H1 (cell line): ENCODE measurements at regions not wholly inside any gene's neighbourhood (a gene's known extent, or its start where the extent isn't known, plus 50 kb on each side); places are given as distances from the start of the nearest gene placed in this dataset.
A peak's percentile ranks its signal among the peaks of the same experiment; 100 is the strongest.

Source experiments
- CTCF ChIA-PET: fragments of 300-600 bp; sonication (Branson Sonifier 250); formaldehyde crosslinking; loops from one replicate; lab custom pipeline; 2021; ENCODE audit not compliant: partially characterized antibody; lab: Charles Lee
- POLR2A ChIA-PET: fragments of 300-600 bp; sonication (Branson Sonifier 250); formaldehyde crosslinking; loops from one replicate; lab custom pipeline; 2021; ENCODE audit warnings: inconsistent platforms; ENCODE audit not compliant: partially characterized antibody; lab: Charles Lee
- DNase-seq, 2 experiments: peaks; one replicate each; pipeline versions ENCODE4 v3.0.0 to v3.0.0-alpha.2; 2010 to 2022; ENCODE audit warnings: low spot score in 2 of 2, low read depth in 1 of 2, mixed read lengths in 1 of 2
- FAIRE-seq: peaks from 2 replicates; lab custom pipeline; 2011; peaks lifted over from hg19 to GRCh38; lab: Jason Lieb, UNC
- H2AFZ ChIP-seq: 2 replicates; pipeline ENCODE4 v1.8.1; 2012; ENCODE audit warnings: low read length, inconsistent platforms
- H2AK5ac ChIP-seq: 2 replicates; pipeline ENCODE4 v1.6.1; 2013; ENCODE audit warnings: low read depth, low read length
- H2BK120ac ChIP-seq: replicated peaks from 2 replicates; pipeline ENCODE3; 2013; ENCODE audit warnings: low read depth, low read length, inconsistent platforms
- H2BK12ac ChIP-seq: 2 replicates; pipeline ENCODE4 v1.6.1; 2013; ENCODE audit warnings: low read depth, low read length
- H2BK15ac ChIP-seq: 2 replicates; pipeline ENCODE4 v1.6.1; 2013; ENCODE audit warnings: low read length
- H2BK20ac ChIP-seq: 2 replicates; pipeline ENCODE4 v1.6.1; 2013; ENCODE audit warnings: low read length
- H2BK5ac ChIP-seq: 2 replicates; pipeline ENCODE4 v1.6.1; 2013; ENCODE audit warnings: low read depth, low read length
- H3K14ac ChIP-seq: 2 replicates; pipeline ENCODE4 v1.6.1; 2013; ENCODE audit warnings: inconsistent platforms; ENCODE audit not compliant: insufficient read length
- H3K18ac ChIP-seq: 2 replicates; pipeline ENCODE4 v1.6.1; 2013; ENCODE audit warnings: low read length; ENCODE audit errors: extremely low read depth
- H3K23ac ChIP-seq: 2 replicates; pipeline ENCODE4 v1.6.1; 2013; ENCODE audit warnings: inconsistent platforms; ENCODE audit not compliant: insufficient read length
- H3K23me2 ChIP-seq: 2 replicates; pipeline ENCODE4 v1.6.1; 2013; ENCODE audit warnings: low read depth, low read length
- H3K27ac ChIP-seq: 2 replicates; pipeline ENCODE4 v1.6.1; 2011; ENCODE audit warnings: low read depth, low read length, inconsistent platforms
- H3K27me3 ChIP-seq, 4 experiments: replicated peaks in 1 of 4; 1 replicate in 1 of 4; 2 replicates in 3 of 4; pipeline versions ENCODE4 v1.6.1 to v1.8.1; 2011 to 2013; ENCODE audit warnings: low read length in 3 of 4, mild to moderate bottlenecking in 3 of 4, inconsistent platforms in 2 of 4, mixed read lengths in 2 of 4, moderate library complexity in 1 of 4; ENCODE audit not compliant: control insufficient read depth in 3 of 4, insufficient read depth in 3 of 4; ENCODE audit errors: extremely low read depth in 1 of 4
- H3K36me3 ChIP-seq, 4 experiments: 2 replicates each; pipeline versions ENCODE4 v1.6.1 to v1.8.1; 2011 to 2013; ENCODE audit warnings: mild to moderate bottlenecking in 4 of 4, low read length in 3 of 4, moderate library complexity in 2 of 4, control low read depth in 1 of 4, inconsistent platforms in 1 of 4; ENCODE audit not compliant: insufficient read depth in 4 of 4, control insufficient read depth in 2 of 4
- H3K4ac ChIP-seq: replicated peaks from 2 replicates; pipeline ENCODE3; 2013; ENCODE audit warnings: low read length, low read depth, mixed read lengths, inconsistent platforms; ENCODE audit not compliant: insufficient read length
- H3K4me1 ChIP-seq, 4 experiments: replicated peaks in 1 of 4; 1 replicate in 1 of 4; 2 replicates in 3 of 4; pipeline versions ENCODE4 v1.6.1 to v1.8.1; 2011 to 2013; ENCODE audit warnings: low read length in 3 of 4, inconsistent platforms in 2 of 4, mixed read lengths in 1 of 4; ENCODE audit not compliant: insufficient read depth in 4 of 4, control insufficient read depth in 3 of 4
- H3K4me2 ChIP-seq, 2 experiments: 2 replicates each; pipeline versions ENCODE4 v1.6.1 to v1.8.1; 2011 to 2013; ENCODE audit warnings: low read depth in 2 of 2, low read length in 2 of 2, control low read depth in 1 of 2, inconsistent platforms in 1 of 2, mild to moderate bottlenecking in 1 of 2; ENCODE audit not compliant: insufficient read depth in 1 of 2
- H3K4me3 ChIP-seq, 4 experiments: fragments of 200-600, 300-600 bp in 1 of 4; sonication (generic), shearing (Covaris generic), sonication (Bioruptor Twin) in 1 of 4; 2 replicates each; pipeline versions ENCODE4 v1.5.1 to v1.8.1; 2011 to 2016; ENCODE audit warnings: low read length in 4 of 4, low read depth in 3 of 4, control low read depth in 2 of 4, inconsistent platforms in 2 of 4, mild to moderate bottlenecking in 2 of 4, mixed read lengths in 1 of 4, moderate library complexity in 1 of 4; ENCODE audit not compliant: insufficient read depth in 2 of 4; ENCODE audit errors: extremely low read depth in 1 of 4
- H3K56ac ChIP-seq: replicated peaks from 2 replicates; pipeline ENCODE3; 2013; ENCODE audit warnings: low read depth, mild to moderate bottlenecking, mixed read lengths, low read length, inconsistent platforms; ENCODE audit not compliant: insufficient read length
- H3K79me1 ChIP-seq: 2 replicates; pipeline ENCODE4 v1.6.1; 2013; ENCODE audit warnings: low read depth, low read length, control low read depth
- H3K79me2 ChIP-seq, 2 experiments: 2 replicates each; pipeline versions ENCODE4 v1.6.1 to v1.8.1; 2012 to 2013; ENCODE audit warnings: low read length in 2 of 2, mild to moderate bottlenecking in 2 of 2, inconsistent platforms in 1 of 2; ENCODE audit not compliant: insufficient read depth in 2 of 2, control insufficient read depth in 1 of 2
- H3K9ac ChIP-seq, 4 experiments: replicated peaks in 1 of 4; 1 replicate in 1 of 4; 2 replicates in 3 of 4; pipeline versions ENCODE4 v1.6.1 to v1.8.1; 2011 to 2013; ENCODE audit warnings: low read depth in 3 of 4, low read length in 3 of 4, control low read depth in 2 of 4, mild to moderate bottlenecking in 2 of 4, moderate library complexity in 2 of 4, inconsistent platforms in 1 of 4; ENCODE audit errors: extremely low read depth in 1 of 4
- H3K9me3 ChIP-seq, 2 experiments: 2 replicates each; pipeline versions ENCODE4 v1.6.1 to v1.8.1; 2012 to 2013; ENCODE audit warnings: mild to moderate bottlenecking in 2 of 2, moderate library complexity in 2 of 2, control low read depth in 1 of 2, inconsistent platforms in 1 of 2, low read depth in 1 of 2, low read length in 1 of 2, mixed read lengths in 1 of 2; ENCODE audit not compliant: insufficient read depth in 2 of 2
- H4K20me1 ChIP-seq, 2 experiments: replicated peaks in 1 of 2; 2 replicates each; pipeline versions ENCODE3 to v1.8.1; 2011 to 2013; ENCODE audit warnings: inconsistent platforms in 2 of 2, low read length in 2 of 2, mild to moderate bottlenecking in 1 of 2; ENCODE audit not compliant: insufficient read depth in 2 of 2, control insufficient read depth in 1 of 2
- H4K5ac ChIP-seq: 2 replicates; pipeline ENCODE4 v1.6.1; 2013; ENCODE audit warnings: low read length, low read depth, mixed read lengths, inconsistent platforms; ENCODE audit not compliant: insufficient read length
- H4K8ac ChIP-seq: 2 replicates; pipeline ENCODE4 v1.8.0; 2013; ENCODE audit warnings: mild to moderate bottlenecking, moderate library complexity, low read length, inconsistent platforms; ENCODE audit not compliant: insufficient read depth; ENCODE audit errors: extremely low read depth
- H4K91ac ChIP-seq: replicated peaks from 2 replicates; pipeline ENCODE3; 2013; ENCODE audit warnings: low read length, mixed read lengths, inconsistent platforms; ENCODE audit not compliant: insufficient read length
- BACH1 ChIP-seq: IDR thresholded peaks from 2 replicates; pipeline ENCODE4 v1.6.1; 2012; ENCODE audit warnings: low read length, improper control_type of control experiment
- RXRA ChIP-seq: IDR thresholded peaks from 2 replicates; pipeline ENCODE4 v1.6.1; 2011; ENCODE audit warnings: low read depth, mild to moderate bottlenecking, low read length, moderate library complexity; ENCODE audit not compliant: insufficient read depth
- SIX5 ChIP-seq: IDR thresholded peaks from 2 replicates; pipeline ENCODE4 v1.6.1; 2011; ENCODE audit warnings: mild to moderate bottlenecking, low read depth, low read length
- whole genome bisulfite sequencing, 2 experiments: shearing (Covaris generic) in 1 of 2; methylation state at CpG; one replicate each; pipeline versions ENCODE4 v1.1.6 to v1.1.7; 2013 to 2015; ENCODE audit warnings: low lambda C conversion rate in 2 of 2, mixed read lengths in 2 of 2, inconsistent platforms in 1 of 2, low coverage in 1 of 2, missing lambda C conversion rate in 1 of 2; ENCODE audit not compliant: insufficient replicate concordance in 2 of 2, insufficient coverage in 1 of 2, insufficient read length in 1 of 2; ENCODE audit errors: extremely low coverage in 1 of 2, missing lambda C conversion rate in 1 of 2; 5-methylcytosine and 5-hydroxymethylcytosine counted together
- TF ChIP-seq, protein P1 (sequence below): IDR thresholded peaks from 2 replicates; pipeline ENCODE4 v1.6.1; 2011; ENCODE audit warnings: low read length, improper control_type of control experiment

- H2BK5ac ChIP-seq: no peak overlapping the region
- POLR2A ChIA-PET: no interaction called here
- DNase-seq: no peak
- no peak overlapping the region for H2BK15ac ChIP-seq
- peak overlapping the region; percentile 59; the same call in 1 of the 2 replicates for H2AFZ ChIP-seq
- H3K18ac ChIP-seq: no peak overlapping the region; the same call in 1 of the 2 replicates
- H2BK12ac ChIP-seq: no peak overlapping the region
- H3K27me3 ChIP-seq: no peaks in the 10 kb centered on the region; a peak in 1 of 7 replicates
- peaks cover 0 to 13% (median 3%) of the 10 kb centered on the region in 4 experiments; a peak in 2 of 7 replicates for H3K4me1 ChIP-seq
- H3K4me3 ChIP-seq: no peak overlapping the region
- H3K36me3 ChIP-seq: no peaks in the 10 kb centered on the region
- no peak overlapping the region for H3K56ac ChIP-seq
- H3K79me1 ChIP-seq: no peaks in the 10 kb centered on the region
- H3K9ac ChIP-seq: no peak overlapping the region
- no peak overlapping the region for H3K4ac ChIP-seq
- TF ChIP-seq, protein P1, sequence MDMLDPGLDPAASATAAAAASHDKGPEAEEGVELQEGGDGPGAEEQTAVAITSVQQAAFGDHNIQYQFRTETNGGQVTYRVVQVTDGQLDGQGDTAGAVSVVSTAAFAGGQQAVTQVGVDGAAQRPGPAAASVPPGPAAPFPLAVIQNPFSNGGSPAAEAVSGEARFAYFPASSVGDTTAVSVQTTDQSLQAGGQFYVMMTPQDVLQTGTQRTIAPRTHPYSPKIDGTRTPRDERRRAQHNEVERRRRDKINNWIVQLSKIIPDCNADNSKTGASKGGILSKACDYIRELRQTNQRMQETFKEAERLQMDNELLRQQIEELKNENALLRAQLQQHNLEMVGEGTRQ: peak; percentile 70
- no peak for TF ChIP-seq BACH1
- TF ChIP-seq RXRA: no peak
- TF ChIP-seq SIX5: no peak
- no peak overlapping the region for H4K5ac ChIP-seq
- H3K9me3 ChIP-seq: no peaks in the 10 kb centered on the region
- no peak for FAIRE-seq
- no peak overlapping the region for H3K4me2 ChIP-seq
- H2BK120ac ChIP-seq: no peak overlapping the region
- no peak overlapping the region for H3K23ac ChIP-seq
- no peaks in the 10 kb centered on the region for H3K79me2 ChIP-seq
- no peak overlapping the region for H4K8ac ChIP-seq
- no peaks in the 10 kb centered on the region for H3K23me2 ChIP-seq
- no peak overlapping the region for H3K14ac ChIP-seq
- H4K91ac ChIP-seq: no peak overlapping the region
- WGBS, 2 experiments: 85% methylated on average over 6 of the region's 6 CpGs; no CpG with 5 or more reads in 1 of the 2 experiments
- no peak overlapping the region for H3K27ac ChIP-seq
- H2BK20ac ChIP-seq: no peak overlapping the region
- no peak overlapping the region for H2AK5ac ChIP-seq
- CTCF ChIA-PET: interaction anchor here (1.1 kb wide), 1 partner anchor 30 kb away, joined by 3 read pairs; no protein-coding TSS in a partner anchor
- no peaks in the 10 kb centered on the region for H4K20me1 ChIP-seq
These were observed 122.0 kb upstream of the SEL1L start for GRCh38 chr14:81655423-81656314.
